ENCODE measurements at regions not wholly inside any gene's neighbourhood (a gene's known extent, or its start where the extent isn't known, plus 50 kb on each side); places are given as distances from the start of the nearest gene placed in this dataset.

GRCh38 chr16:63575041-63575440 is 1538.8 kb upstream of the CDH8 start:
- no peak for DNase-seq

GRCh38 chr16:63568164-63568563 is 1531.9 kb upstream of the CDH8 start:
- no peak for DNase-seq

- DNase-seq, result no peak
These were observed 1527.7 kb upstream of the CDH8 start for GRCh38 chr16:63563819-63564505.

GRCh38 chr16:63553980-63554379 is 1517.7 kb upstream of the CDH8 start:
- DNase-seq, result no peak

- DNase-seq, result no peak
These were observed 1503.0 kb upstream of the CDH8 start for GRCh38 chr16:63539276-63539675.

GRCh38 chr16:63530974-63531373 is 1494.7 kb upstream of the CDH8 start:
- no peak for DNase-seq

GRCh38 chr16:63530208-63530607 is 1494.0 kb upstream of the CDH8 start:
- peak; percentile 2 for DNase-seq

- no peak for DNase-seq
These were observed 1491.2 kb upstream of the CDH8 start for GRCh38 chr16:63527404-63527803.

- no peak for DNase-seq
These were observed 1480.2 kb upstream of the CDH8 start for GRCh38 chr16:63516394-63516793.

- DNase-seq, result no peak
These were observed 1476.7 kb upstream of the CDH8 start for GRCh38 chr16:63512910-63513309.

GRCh38 chr16:63497408-63497807 is 1461.2 kb upstream of the CDH8 start:
- no peak for DNase-seq

- no peak for DNase-seq
These were observed 1460.0 kb upstream of the CDH8 start for GRCh38 chr16:63496282-63496681.

- DNase-seq, result no peak
These were observed 1452.7 kb upstream of the CDH8 start for GRCh38 chr16:63488955-63489354.

GRCh38 chr16:63481060-63481459 is 1444.8 kb upstream of the CDH8 start:
- no peak for DNase-seq

GRCh38 chr16:63473725-63474124 is 1437.5 kb upstream of the CDH8 start:
- no peak for DNase-seq

GRCh38 chr16:63467513-63467912 is 1431.3 kb upstream of the CDH8 start:
- DNase-seq, result no peak

- no peak for DNase-seq
These were observed 1426.1 kb upstream of the CDH8 start for GRCh38 chr16:63462316-63462715.

- DNase-seq, result peak; percentile 66
These were observed 1425.1 kb upstream of the CDH8 start for GRCh38 chr16:63461248-63461841.

- no peak for DNase-seq
These were observed 1422.6 kb upstream of the CDH8 start for GRCh38 chr16:63458846-63459245.

GRCh38 chr16:63457869-63458268 is 1421.6 kb upstream of the CDH8 start:
- DNase-seq, result no peak

- no peak for DNase-seq
These were observed 1417.0 kb upstream of the CDH8 start for GRCh38 chr16:63453261-63453660.

- DNase-seq, result no peak
These were observed 1410.9 kb upstream of the CDH8 start for GRCh38 chr16:63447121-63447520.

- no peak for DNase-seq
These were observed 1406.0 kb upstream of the CDH8 start for GRCh38 chr16:63442246-63442645.

GRCh38 chr16:63426275-63426870 is 1390.1 kb upstream of the CDH8 start:
- DNase-seq, result no peak

GRCh38 chr16:63422715-63423114 is 1386.5 kb upstream of the CDH8 start:
- DNase-seq, result no peak

Measured in midbrain (tissue), 1 donor.